Breast epithelium (tissue), 4 donors: ENCODE measurements at regions not wholly inside any gene's neighbourhood (a gene's known extent, or its start where the extent isn't known, plus 50 kb on each side); places are given as distances from the start of the nearest gene placed in this dataset.

ENCODE experiments used
- DNase-seq, 2 donors: peaks; one replicate each; pipeline ENCODE4 v3.0.0-alpha.2; 2019; ENCODE audit warnings: low spot score in 2 of 2
- H3K27ac ChIP-seq, 2 donors: fragments of 200-600 bp; sonication (generic) in 1 of 2; one replicate each; pipeline ENCODE4 v1.5.1; 2016 to 2019; ENCODE audit warnings: mild to moderate bottlenecking in 1 of 2
- H3K27me3 ChIP-seq, 2 donors: fragments of 200-600 bp; sonication (generic) in 1 of 2; one replicate each; pipeline versions ENCODE4 v1.5.1 to v1.6.0; 2017 to 2019; ENCODE audit warnings: control low read depth in 1 of 2, mild to moderate bottlenecking in 1 of 2
- H3K36me3 ChIP-seq: fragments of 200-600 bp; one replicate; pipeline ENCODE4 v1.5.1; 2019
- H3K4me1 ChIP-seq, 2 donors: fragments of 200-600 bp; sonication (generic); one replicate each; pipeline ENCODE4 v1.5.1; 2016 to 2019; ENCODE audit warnings: control low read depth in 1 of 2
- H3K4me3 ChIP-seq, 3 donors: fragments of 200-600 bp; sonication (generic); 1 replicate in 2 of 3; 2 replicates in 1 of 3; pipeline ENCODE4 v1.5.1; 2016 to 2019; ENCODE audit warnings: mild to moderate bottlenecking in 3 of 3, moderate library complexity in 2 of 3
- H3K9me3 ChIP-seq, 2 donors: fragments of 200-600 bp; sonication (generic) in 1 of 2; one replicate each; pipeline ENCODE4 v1.5.1; 2016 to 2019; ENCODE audit warnings: control low read depth in 1 of 2
- CTCF ChIP-seq, 3 donors: fragments of 450-650 bp; IDR thresholded peaks; one replicate each; pipeline ENCODE4 v1.5.1; 2016 to 2017; ENCODE audit warnings: antibody characterized with exemption in 3 of 3, mild to moderate bottlenecking in 3 of 3, moderate library complexity in 3 of 3
- POLR2A ChIP-seq: fragments of 450-650 bp; IDR thresholded peaks from one replicate; pipeline ENCODE4 v1.6.1; 2016; ENCODE audit warnings: antibody characterized with exemption, mild to moderate bottlenecking, moderate library complexity
- POLR2AphosphoS5 ChIP-seq, 3 donors: sonication (generic); formaldehyde crosslinking; IDR thresholded peaks; one replicate each; pipeline ENCODE4 v1.6.1; 2017; ENCODE audit warnings: antibody characterized with exemption in 3 of 3
- intact Hi-C: fragments of 100-400 bp; cut with DNase I; formaldehyde crosslinking; loops from one replicate; pipeline ENCODE4 v1.15.1; 2023; ENCODE audit warnings: low total_unique reads

DNA sequence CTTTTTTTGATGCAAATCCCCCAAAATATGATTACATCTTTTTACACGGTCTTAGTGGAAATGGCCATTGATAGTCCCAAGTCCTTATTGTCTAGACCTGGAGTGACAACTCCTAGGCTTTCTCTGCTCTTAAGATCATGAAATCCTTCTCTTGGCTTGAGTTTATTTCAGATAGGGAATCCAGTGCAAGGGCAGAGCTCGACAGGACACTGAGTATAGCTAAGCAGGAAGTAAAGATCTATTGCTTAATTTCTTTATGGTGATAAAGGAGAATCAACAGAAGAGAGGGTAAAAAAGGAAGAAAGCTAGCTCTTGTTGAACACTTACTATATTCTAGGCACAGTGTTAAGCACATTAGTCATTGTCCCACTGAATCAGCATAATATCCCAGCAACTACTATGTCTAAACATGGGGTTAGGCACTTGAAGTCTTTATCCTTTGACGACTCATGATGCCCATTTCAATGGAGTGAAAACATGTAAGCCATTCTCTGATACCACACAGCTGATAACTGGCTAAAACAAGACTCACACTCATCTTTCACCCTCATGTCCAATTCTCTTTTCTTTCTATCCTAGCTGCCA, 74.1 kb upstream of the LRATD1 start:
- no peak overlapping the region for H3K4me3 ChIP-seq
- DNase-seq = no peak

GRCh38 chr2:14560716-14561115, 71.8 kb upstream of the LRATD1 start:
- H3K9me3 ChIP-seq = no peaks in the 10 kb centered on the region
- H3K36me3 ChIP-seq = no peaks in the 10 kb centered on the region
- no peak for TF ChIP-seq CTCF (IDR thresholded peaks at IDR 0.05)
- no peak for TF ChIP-seq POLR2AphosphoS5 (IDR thresholded peaks at IDR 0.05)
- TF ChIP-seq POLR2A = no peak
- no peak for DNase-seq
- H3K4me1 ChIP-seq = no peaks in the 10 kb centered on the region
- intact Hi-C loops = no loop called here
- H3K27me3 ChIP-seq = no peaks in the 10 kb centered on the region
- H3K27ac ChIP-seq = no peak overlapping the region
- no peak overlapping the region for H3K4me3 ChIP-seq

More for the DNA sequence above, 74.1 kb upstream of the LRATD1 start:
- H3K9me3 ChIP-seq = no peaks in the 10 kb centered on the region
- H3K4me1 ChIP-seq = no peaks in the 10 kb centered on the region
- TF ChIP-seq CTCF (IDR thresholded peaks at IDR 0.05) (no peak), POLR2AphosphoS5 (IDR thresholded peaks at IDR 0.05) (no peak), POLR2A (no peak)
- H3K36me3 ChIP-seq = no peaks in the 10 kb centered on the region
- intact Hi-C loops = no loop called here
- no peak overlapping the region for H3K27ac ChIP-seq
- H3K27me3 ChIP-seq = no peaks in the 10 kb centered on the region

GRCh38 chr2:14563324-14563723, 69.2 kb upstream of the LRATD1 start:
- Histone ChIP-seq H3K36me3 (no peaks in the 10 kb centered on the region), H3K4me3 (no peak overlapping the region), H3K9me3 (no peaks in the 10 kb centered on the region), H3K27me3 (no peaks in the 10 kb centered on the region), H3K27ac (no peak overlapping the region), H3K4me1 (no peaks in the 10 kb centered on the region)
- intact Hi-C loops = no loop called here
- no peak for DNase-seq
- TF ChIP-seq CTCF (IDR thresholded peaks at IDR 0.05) (no peak), POLR2AphosphoS5 (IDR thresholded peaks at IDR 0.05) (no peak), POLR2A (no peak)

DNA sequence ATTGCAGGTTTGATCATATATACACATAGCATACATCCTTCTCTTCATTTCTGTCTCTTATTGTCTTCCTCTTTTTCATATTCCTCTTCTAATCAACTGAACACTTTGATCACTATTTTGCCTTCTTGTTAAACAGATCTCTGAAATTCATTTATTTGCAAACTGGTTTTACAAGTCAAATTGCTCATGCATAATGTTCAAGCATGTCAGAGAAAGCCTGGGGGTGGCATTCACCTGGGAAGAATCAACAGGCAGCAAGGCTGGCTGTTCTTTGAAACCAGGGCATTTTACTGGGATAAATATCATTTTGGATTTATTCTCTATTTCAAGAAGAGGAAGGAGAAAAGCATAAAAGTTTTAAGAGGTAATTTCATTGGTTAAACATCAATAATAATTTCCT, 66.9 kb upstream of the LRATD1 start:
- DNase-seq = no peak
- no peak overlapping the region for H3K4me3 ChIP-seq
- intact Hi-C loops = loop anchor here (5.0 kb wide), 1 partner anchor 332 kb away; no protein-coding TSS in a partner anchor
- no peak overlapping the region for H3K27ac ChIP-seq
- no peaks in the 10 kb centered on the region for H3K9me3 ChIP-seq
- H3K27me3 ChIP-seq = no peaks in the 10 kb centered on the region
- TF ChIP-seq POLR2AphosphoS5 (IDR thresholded peaks at IDR 0.05) (no peak), CTCF (IDR thresholded peaks at IDR 0.05) (no peak), POLR2A (no peak)
- no peaks in the 10 kb centered on the region for H3K4me1 ChIP-seq
- no peaks in the 10 kb centered on the region for H3K36me3 ChIP-seq

DNA sequence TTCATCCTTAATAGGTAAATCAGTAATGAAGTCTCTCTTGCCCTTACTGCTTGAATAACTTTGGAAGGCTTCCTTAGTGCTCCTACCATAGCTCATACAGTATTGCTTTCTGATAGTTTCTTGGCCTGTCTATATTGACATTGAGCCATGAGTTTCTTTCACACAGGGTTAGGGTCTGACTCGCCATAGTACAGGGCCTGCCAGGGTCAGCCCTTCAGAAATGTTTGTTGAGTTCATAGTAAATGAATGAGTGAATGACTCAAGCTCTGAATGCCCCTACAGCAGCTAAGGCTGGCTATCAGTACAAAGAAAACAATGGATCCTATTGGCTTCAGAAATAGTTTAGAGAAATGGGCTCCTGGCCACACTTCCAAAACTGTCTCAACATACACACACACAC, 65.0 kb upstream of the LRATD1 start:
- no peak for TF ChIP-seq POLR2AphosphoS5 (IDR thresholded peaks at IDR 0.05)
- TF ChIP-seq POLR2A = no peak
- no peak for TF ChIP-seq CTCF (IDR thresholded peaks at IDR 0.05)
- intact Hi-C loops = loop anchor here (5.0 kb wide), 1 partner anchor 330 kb away; no protein-coding TSS in a partner anchor
- no peak for DNase-seq
- Histone ChIP-seq H3K36me3 (no peaks in the 10 kb centered on the region), H3K27ac (no peak overlapping the region), H3K27me3 (no peaks in the 10 kb centered on the region), H3K4me3 (no peak overlapping the region), H3K9me3 (no peaks in the 10 kb centered on the region), H3K4me1 (no peaks in the 10 kb centered on the region)
